Testis (tissue), 2 donors: ENCODE measurements at regions not wholly inside any gene's neighbourhood (a gene's known extent, or its start where the extent isn't known, plus 50 kb on each side); places are given as distances from the start of the nearest gene placed in this dataset.

Source experiments
- POLR2A ChIP-seq: fragments of 450-650 bp; IDR thresholded peaks from one replicate; pipeline ENCODE4 v1.6.1; 2017; ENCODE audit warnings: antibody characterized with exemption, mild to moderate bottlenecking, moderate library complexity
- TF ChIP-seq, protein P1 (sequence below), 3 experiments: fragments of 450-650 bp in 2 of 3; fragments of 200-600 bp in 1 of 3; sonication (generic) in 1 of 3; IDR thresholded peaks; one replicate each; pipeline ENCODE4 v1.5.1; 2016 to 2019; ENCODE audit warnings: antibody characterized with exemption in 3 of 3, mild to moderate bottlenecking in 2 of 3, moderate library complexity in 1 of 3

DNA sequence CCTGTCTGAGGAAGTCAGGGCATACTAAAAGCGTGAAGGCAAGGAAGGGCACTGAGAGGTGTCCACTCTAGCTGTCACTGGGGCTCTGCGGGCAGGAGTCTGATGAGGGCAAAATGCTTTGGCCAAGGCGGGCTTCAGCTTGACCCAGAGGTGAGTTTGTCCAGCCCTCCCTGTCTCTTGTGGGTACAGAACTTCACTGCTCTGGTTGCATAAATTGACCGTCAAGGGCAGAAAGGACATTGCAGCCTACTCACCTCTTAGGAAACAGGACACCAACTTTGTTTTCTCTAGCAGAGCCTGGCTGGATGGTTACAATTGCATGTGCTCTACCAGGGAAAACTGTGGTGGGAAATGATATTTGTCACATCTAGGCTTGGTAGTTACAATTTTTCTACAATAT is 170.9 kb downstream of the TMEM38B start:
- TF ChIP-seq, protein P1, sequence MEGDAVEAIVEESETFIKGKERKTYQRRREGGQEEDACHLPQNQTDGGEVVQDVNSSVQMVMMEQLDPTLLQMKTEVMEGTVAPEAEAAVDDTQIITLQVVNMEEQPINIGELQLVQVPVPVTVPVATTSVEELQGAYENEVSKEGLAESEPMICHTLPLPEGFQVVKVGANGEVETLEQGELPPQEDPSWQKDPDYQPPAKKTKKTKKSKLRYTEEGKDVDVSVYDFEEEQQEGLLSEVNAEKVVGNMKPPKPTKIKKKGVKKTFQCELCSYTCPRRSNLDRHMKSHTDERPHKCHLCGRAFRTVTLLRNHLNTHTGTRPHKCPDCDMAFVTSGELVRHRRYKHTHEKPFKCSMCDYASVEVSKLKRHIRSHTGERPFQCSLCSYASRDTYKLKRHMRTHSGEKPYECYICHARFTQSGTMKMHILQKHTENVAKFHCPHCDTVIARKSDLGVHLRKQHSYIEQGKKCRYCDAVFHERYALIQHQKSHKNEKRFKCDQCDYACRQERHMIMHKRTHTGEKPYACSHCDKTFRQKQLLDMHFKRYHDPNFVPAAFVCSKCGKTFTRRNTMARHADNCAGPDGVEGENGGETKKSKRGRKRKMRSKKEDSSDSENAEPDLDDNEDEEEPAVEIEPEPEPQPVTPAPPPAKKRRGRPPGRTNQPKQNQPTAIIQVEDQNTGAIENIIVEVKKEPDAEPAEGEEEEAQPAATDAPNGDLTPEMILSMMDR (IDR thresholded peaks at IDR 0.05): no peak
- no peak for TF ChIP-seq POLR2A
